Neuronal stem cell (in vitro differentiated cells): ENCODE measurements at regions not wholly inside any gene's neighbourhood (a gene's known extent, or its start where the extent isn't known, plus 50 kb on each side); places are given as distances from the start of the nearest gene placed in this dataset.

Experiments used
- DNase-seq: peaks from one replicate; pipeline ENCODE4 v3.0.0-alpha.2; 2013; ENCODE audit warnings: low spot score
- H2AFZ ChIP-seq: one replicate; pipeline ENCODE4 v1.6.1; 2013; ENCODE audit warnings: mild to moderate bottlenecking, low read length, inconsistent platforms
- H2AK5ac ChIP-seq: 2 replicates; pipeline ENCODE4 v1.6.1; 2013; ENCODE audit warnings: low read depth, mild to moderate bottlenecking, inconsistent platforms, low read length, moderate library complexity, mixed read lengths
- H2BK120ac ChIP-seq: 2 replicates; pipeline ENCODE4 v1.6.1; 2013; ENCODE audit warnings: low read depth, mild to moderate bottlenecking, inconsistent platforms, low read length, moderate library complexity, mixed read lengths
- H2BK12ac ChIP-seq: one replicate; pipeline ENCODE4 v1.6.1; 2013; ENCODE audit warnings: low read length, inconsistent platforms
- H2BK15ac ChIP-seq: 2 replicates; pipeline ENCODE4 v1.6.1; 2013; ENCODE audit warnings: mild to moderate bottlenecking, low read length, inconsistent platforms, mixed read lengths
- H2BK5ac ChIP-seq: one replicate; pipeline ENCODE4 v1.6.1; 2013; ENCODE audit warnings: inconsistent platforms, mild to moderate bottlenecking, low read length, moderate library complexity
- H3K14ac ChIP-seq: one replicate; pipeline ENCODE4 v1.6.1; 2013; ENCODE audit warnings: low read length, inconsistent platforms
- H3K18ac ChIP-seq: 2 replicates; pipeline ENCODE4 v1.6.1; 2013; ENCODE audit warnings: low read length, inconsistent platforms
- H3K23ac ChIP-seq: 2 replicates; pipeline ENCODE4 v1.6.1; 2013; ENCODE audit warnings: low read depth, mild to moderate bottlenecking, mixed read lengths, low read length, inconsistent platforms; ENCODE audit not compliant: poor library complexity
- H3K27ac ChIP-seq: replicated peaks from 3 replicates; pipeline ENCODE4 v1.5.1; 2013; ENCODE audit warnings: low read length, inconsistent platforms
- H3K27me3 ChIP-seq, 3 experiments: 2 replicates each; pipeline ENCODE4 v1.6.1; 2013; ENCODE audit warnings: low read length in 3 of 3, mild to moderate bottlenecking in 2 of 3, inconsistent platforms in 1 of 3, low read depth in 1 of 3, mixed read lengths in 1 of 3, moderate library complexity in 1 of 3; ENCODE audit not compliant: control insufficient read depth in 3 of 3, insufficient read depth in 3 of 3
- H3K36me3 ChIP-seq, 2 donors: replicated peaks in 1 of 2; 2 replicates each; pipeline ENCODE4 v1.6.1; 2013; ENCODE audit warnings: low read length in 2 of 2; ENCODE audit not compliant: control insufficient read depth in 2 of 2, insufficient read depth in 2 of 2
- H3K4ac ChIP-seq: 2 replicates; pipeline ENCODE4 v1.6.1; 2013; ENCODE audit warnings: inconsistent platforms, mild to moderate bottlenecking, low read length, moderate library complexity
- H3K4me1 ChIP-seq, 2 donors: 1 replicate in 1 of 2; 2 replicates in 1 of 2; pipeline ENCODE4 v1.6.1; 2013; ENCODE audit warnings: low read length in 2 of 2, low read depth in 1 of 2; ENCODE audit not compliant: control insufficient read depth in 2 of 2, insufficient read depth in 1 of 2
- H3K4me2 ChIP-seq: one replicate; pipeline ENCODE4 v1.6.1; 2013; ENCODE audit warnings: mild to moderate bottlenecking, low read length, inconsistent platforms; ENCODE audit not compliant: insufficient read depth, poor library complexity, severe bottlenecking
- H3K4me3 ChIP-seq, 2 donors: 2 replicates each; pipeline ENCODE4 v1.5.1; 2013; ENCODE audit warnings: low read length in 2 of 2, mild to moderate bottlenecking in 2 of 2, inconsistent platforms in 1 of 2, moderate library complexity in 1 of 2
- H3K79me1 ChIP-seq: one replicate; pipeline ENCODE4 v1.6.1; 2013; ENCODE audit warnings: low read depth, mild to moderate bottlenecking, inconsistent platforms, low read length, moderate library complexity
- H3K9ac ChIP-seq: one replicate; pipeline ENCODE4 v1.6.1; 2013; ENCODE audit warnings: mild to moderate bottlenecking, low read depth, low read length, inconsistent platforms; ENCODE audit not compliant: poor library complexity
- H3K9me3 ChIP-seq, 2 donors: replicated peaks in 1 of 2; 2 replicates each; pipeline versions ENCODE3 to v1.6.1; 2013; ENCODE audit warnings: low read length in 2 of 2, mild to moderate bottlenecking in 2 of 2, inconsistent platforms in 1 of 2, low read depth in 1 of 2, mixed read lengths in 1 of 2, moderate library complexity in 1 of 2; ENCODE audit not compliant: control insufficient read depth in 2 of 2, insufficient read depth in 1 of 2
- H4K8ac ChIP-seq: one replicate; pipeline ENCODE4 v1.6.1; 2013; ENCODE audit warnings: low read depth, mild to moderate bottlenecking, inconsistent platforms, low read length, moderate library complexity
- H4K91ac ChIP-seq: one replicate; pipeline ENCODE4 v1.6.1; 2013; ENCODE audit warnings: low read length, low read depth, mild to moderate bottlenecking, inconsistent platforms; ENCODE audit not compliant: poor library complexity
- WGBS, 2 donors: extraction: QIAGEN DNeasy Blood & Tissue Kit; methylation state at CpG; one replicate each; pipeline ENCODE4 v1.1.7; 2013; ENCODE audit warnings: missing lambda C conversion rate in 2 of 2, mixed read lengths in 1 of 2; ENCODE audit not compliant: insufficient read length in 2 of 2, insufficient replicate concordance in 1 of 2; ENCODE audit errors: extremely low coverage in 2 of 2; 5-methylcytosine and 5-hydroxymethylcytosine counted together

DNA sequence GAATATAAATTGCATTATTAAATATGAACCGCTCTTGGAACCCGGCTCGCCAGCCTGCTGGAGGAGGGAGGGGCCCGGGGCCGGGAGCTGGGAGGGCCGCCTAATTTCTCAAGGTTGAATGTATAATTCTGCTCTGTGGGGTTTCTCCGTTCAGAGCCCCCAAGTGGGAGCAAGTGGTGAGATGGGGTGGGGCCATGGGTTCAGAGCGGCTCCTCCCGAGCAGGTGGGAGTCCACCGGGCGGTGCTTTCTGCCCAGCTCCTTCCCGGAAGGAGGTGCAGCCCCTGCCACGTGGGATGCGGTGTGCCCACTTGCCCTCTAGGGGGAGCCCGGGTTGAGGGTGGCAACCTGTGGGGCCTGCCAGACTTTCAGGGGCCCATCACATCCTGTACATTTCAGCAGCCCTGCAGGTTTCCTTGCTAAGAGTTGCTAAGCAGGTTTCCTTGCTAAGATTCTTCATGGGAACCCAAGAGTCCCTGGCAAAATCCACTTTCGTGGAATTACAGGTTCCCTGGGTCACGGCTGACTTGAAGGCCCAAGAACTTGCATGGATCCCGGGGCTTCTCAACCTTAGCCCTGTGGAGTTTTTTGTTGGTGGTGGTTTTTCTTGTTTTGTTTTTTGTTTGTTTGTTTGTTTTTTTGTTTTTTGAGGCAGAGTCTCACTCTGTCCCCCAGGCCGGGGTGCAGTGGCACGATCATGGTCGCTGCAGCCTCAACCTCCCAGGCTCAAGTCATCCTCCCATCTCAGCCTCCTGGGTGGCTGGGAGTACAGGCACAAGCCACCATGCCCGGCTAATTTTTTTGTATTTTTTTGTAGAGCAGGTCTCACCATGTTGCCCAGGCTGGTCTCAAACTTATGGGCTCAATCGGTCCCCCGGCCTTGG, 196.7 kb upstream of the GSE1 start:
- H3K4me2 ChIP-seq: no peak overlapping the region
- H3K9ac ChIP-seq: no peak overlapping the region
- H3K4me3 ChIP-seq: no peak overlapping the region
- no peak overlapping the region for H4K8ac ChIP-seq
- H3K9me3 ChIP-seq: peaks cover 0 to 4% of the 10 kb centered on the region in 2 donors
- no peak overlapping the region for H2AFZ ChIP-seq
- no peak overlapping the region for H2BK5ac ChIP-seq
- peaks cover 0 to 2% (median 0%) of the 10 kb centered on the region in 3 experiments for H3K27me3 ChIP-seq
- no peak overlapping the region for H3K27ac ChIP-seq
- H3K79me1 ChIP-seq: no peaks in the 10 kb centered on the region
- H4K91ac ChIP-seq: no peak overlapping the region
- H3K18ac ChIP-seq: no peak overlapping the region
- H3K4me1 ChIP-seq: peaks cover 0 to 9% of the 10 kb centered on the region in 2 donors
- no peak overlapping the region for H3K23ac ChIP-seq
- no peak overlapping the region for H2BK15ac ChIP-seq
- no peak overlapping the region for H3K14ac ChIP-seq
- WGBS, 2 donors: no CpG with 5 or more reads among the region's 24 CpGs
- H3K4ac ChIP-seq: no peak overlapping the region
- H2BK120ac ChIP-seq: no peak overlapping the region
- no peak overlapping the region for H2BK12ac ChIP-seq
- H2AK5ac ChIP-seq: no peak overlapping the region
- no peaks in the 10 kb centered on the region for H3K36me3 ChIP-seq
- no peak for DNase-seq

DNA sequence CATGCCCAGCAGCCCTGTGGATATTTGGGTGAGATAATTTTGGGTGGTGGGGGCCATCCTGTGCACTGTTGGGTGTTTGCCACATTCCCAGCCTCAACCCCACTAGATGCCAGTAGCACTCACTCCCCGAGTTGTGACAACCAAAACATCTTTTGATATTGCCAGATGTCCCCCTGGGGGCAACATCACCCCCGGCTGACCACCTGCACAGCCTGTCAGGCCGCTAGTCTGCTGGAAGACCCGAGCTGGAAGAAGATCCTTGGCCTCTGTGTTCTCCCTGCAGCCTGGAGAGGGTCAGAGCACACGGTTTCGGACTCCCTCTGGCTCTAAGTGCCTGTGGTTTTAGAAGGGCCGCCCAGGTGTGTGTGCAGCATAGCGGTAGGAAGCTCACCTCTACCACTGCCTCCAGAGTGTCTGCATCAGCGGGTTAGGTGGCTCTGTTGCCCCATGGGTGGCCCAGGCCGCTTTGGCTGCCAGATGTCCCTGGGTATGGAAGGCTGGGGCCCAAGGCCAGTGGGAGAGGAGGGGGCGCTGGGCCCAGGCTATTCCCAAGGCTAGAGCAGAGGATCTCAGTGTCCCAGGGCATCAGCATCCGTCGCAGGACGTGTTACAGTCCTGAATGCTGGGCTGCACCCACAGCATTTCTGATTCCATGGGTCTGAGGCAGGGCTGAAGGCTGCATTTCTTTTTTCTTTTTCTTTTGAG, 195.8 kb upstream of the GSE1 start:
- Histone ChIP-seq H3K79me1 (no peaks in the 10 kb centered on the region), H3K4me1 (peaks cover 5 to 16% of the 10 kb centered on the region in 2 donors), H4K91ac (no peak overlapping the region)

DNA sequence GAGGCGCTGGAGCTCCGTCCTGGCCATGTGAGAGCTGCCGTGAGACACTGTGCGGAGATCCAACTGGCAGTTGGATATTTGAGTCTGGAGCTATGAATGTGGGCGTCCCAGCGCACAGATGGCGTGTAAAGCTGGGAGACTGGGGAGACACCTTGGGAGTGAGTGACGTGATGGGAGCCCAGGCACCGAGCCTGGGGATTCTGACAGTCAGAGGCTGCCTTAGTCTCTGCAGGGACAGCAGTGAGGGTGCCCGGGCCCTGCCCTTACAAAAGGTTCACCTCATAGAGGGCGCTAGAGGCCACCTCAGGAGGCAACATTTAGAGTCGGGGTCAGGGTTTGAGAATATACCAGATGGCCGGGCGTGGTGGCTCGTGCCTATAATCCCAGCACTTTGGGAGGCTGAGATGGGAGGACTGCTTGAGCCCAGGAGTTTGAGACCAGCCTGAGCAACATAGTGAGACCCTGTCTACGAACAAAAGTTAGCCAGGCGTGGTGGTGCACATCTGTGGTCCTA, 194.1 kb upstream of the GSE1 start:
- H3K4ac ChIP-seq: no peak overlapping the region
- no peak overlapping the region for H3K4me3 ChIP-seq
- H3K23ac ChIP-seq: no peak overlapping the region
- H2AFZ ChIP-seq: no peak overlapping the region
- H3K4me2 ChIP-seq: no peak overlapping the region
- no peak overlapping the region for H3K27ac ChIP-seq
- H3K79me1 ChIP-seq: no peaks in the 10 kb centered on the region
- peaks cover 8 to 31% of the 10 kb centered on the region in 2 donors for H3K4me1 ChIP-seq
- peaks cover 0 to 9% (median 2%) of the 10 kb centered on the region in 3 experiments for H3K27me3 ChIP-seq
- WGBS, 2 donors: no CpG with 5 or more reads among the region's 17 CpGs
- H2BK120ac ChIP-seq: no peak overlapping the region
- no peak overlapping the region for H2BK12ac ChIP-seq
- H3K36me3 ChIP-seq: no peaks in the 10 kb centered on the region
- no peak overlapping the region for H3K14ac ChIP-seq
- no peak overlapping the region for H3K9ac ChIP-seq
- H2BK5ac ChIP-seq: no peak overlapping the region
- H2BK15ac ChIP-seq: no peak overlapping the region
- no peak overlapping the region for H4K91ac ChIP-seq
- no peak overlapping the region for H4K8ac ChIP-seq
- DNase-seq: no peak
- peaks cover 0 to 3% of the 10 kb centered on the region in 2 donors for H3K9me3 ChIP-seq
- no peak overlapping the region for H3K18ac ChIP-seq
- peak overlapping the region; percentile 6 for H2AK5ac ChIP-seq

More for the DNA sequence above, 195.8 kb upstream of the GSE1 start:
- Histone ChIP-seq H2BK12ac (no peak overlapping the region), H3K14ac (no peak overlapping the region), H3K4ac (no peak overlapping the region), H2BK15ac (no peak overlapping the region), H3K4me2 (no peak overlapping the region), H2AK5ac (no peak overlapping the region), H3K23ac (no peak overlapping the region), H2BK5ac (no peak overlapping the region), H3K9me3 (peaks cover 0 to 4% of the 10 kb centered on the region in 2 donors), H3K27ac (no peak overlapping the region), H4K8ac (no peak overlapping the region), H3K4me3 (no peak overlapping the region), H3K36me3 (no peaks in the 10 kb centered on the region), H3K18ac (peak overlapping the region; percentile 3), H2BK120ac (no peak overlapping the region), H3K9ac (no peak overlapping the region), H2AFZ (no peak overlapping the region), H3K27me3 (peaks cover 0 to 2% (median 0%) of the 10 kb centered on the region in 3 experiments)
- no CpG with 5 or more reads among the region's 14 CpGs for WGBS, 2 donors
- no peak for DNase-seq
